Mucosa of gallbladder (tissue), 1 donor: ENCODE measurements at regions not wholly inside any gene's neighbourhood (a gene's known extent, or its start where the extent isn't known, plus 50 kb on each side); places are given as distances from the start of the nearest gene placed in this dataset.

Source experiments
- DNase-seq: peaks from one replicate; pipeline ENCODE4 v3.0.0-alpha.2; 2020; ENCODE audit warnings: low spot score
- donor health status: DM: no; HTN: no; CAD: no.

DNA sequence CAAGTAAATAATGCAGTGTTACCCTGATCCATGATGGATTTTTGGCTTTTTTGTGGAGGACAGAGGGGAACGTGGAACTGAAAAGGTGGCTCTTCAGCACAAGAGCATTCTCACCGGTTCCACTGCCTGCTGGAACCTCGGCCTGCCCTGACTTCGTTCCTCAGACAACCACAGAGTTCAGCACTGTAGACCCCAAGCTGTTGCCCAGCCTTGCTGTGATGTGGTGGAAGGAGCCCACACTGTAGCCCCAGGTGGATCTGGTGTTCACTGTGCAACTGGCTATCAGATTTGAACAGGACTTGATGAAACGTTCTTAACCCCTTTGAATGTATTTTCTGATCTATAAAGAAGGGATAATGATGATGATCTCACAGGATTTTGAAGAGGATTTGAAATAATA, 293.5 kb downstream of the TRIB2 start:
- DNase-seq: no peak

DNA sequence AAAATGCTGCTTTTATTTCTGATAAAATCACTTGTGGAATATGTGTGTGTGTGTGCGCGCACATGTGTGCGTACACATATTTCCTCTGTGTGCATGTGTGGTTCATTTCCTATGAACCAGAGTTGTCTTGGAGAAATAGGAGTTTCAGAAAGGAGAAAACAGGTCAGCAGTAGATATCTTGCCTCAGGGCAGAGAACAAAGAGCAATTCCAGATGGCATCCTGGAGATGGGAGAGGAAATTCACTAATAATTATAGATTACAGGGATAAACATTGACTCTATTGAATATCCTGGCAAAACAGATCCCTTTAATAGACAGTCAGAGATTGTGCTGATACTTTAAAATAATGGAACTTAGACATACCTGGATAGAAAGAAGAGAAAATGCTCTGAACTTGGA, 298.0 kb downstream of the TRIB2 start:
- DNase-seq: no peak

DNA sequence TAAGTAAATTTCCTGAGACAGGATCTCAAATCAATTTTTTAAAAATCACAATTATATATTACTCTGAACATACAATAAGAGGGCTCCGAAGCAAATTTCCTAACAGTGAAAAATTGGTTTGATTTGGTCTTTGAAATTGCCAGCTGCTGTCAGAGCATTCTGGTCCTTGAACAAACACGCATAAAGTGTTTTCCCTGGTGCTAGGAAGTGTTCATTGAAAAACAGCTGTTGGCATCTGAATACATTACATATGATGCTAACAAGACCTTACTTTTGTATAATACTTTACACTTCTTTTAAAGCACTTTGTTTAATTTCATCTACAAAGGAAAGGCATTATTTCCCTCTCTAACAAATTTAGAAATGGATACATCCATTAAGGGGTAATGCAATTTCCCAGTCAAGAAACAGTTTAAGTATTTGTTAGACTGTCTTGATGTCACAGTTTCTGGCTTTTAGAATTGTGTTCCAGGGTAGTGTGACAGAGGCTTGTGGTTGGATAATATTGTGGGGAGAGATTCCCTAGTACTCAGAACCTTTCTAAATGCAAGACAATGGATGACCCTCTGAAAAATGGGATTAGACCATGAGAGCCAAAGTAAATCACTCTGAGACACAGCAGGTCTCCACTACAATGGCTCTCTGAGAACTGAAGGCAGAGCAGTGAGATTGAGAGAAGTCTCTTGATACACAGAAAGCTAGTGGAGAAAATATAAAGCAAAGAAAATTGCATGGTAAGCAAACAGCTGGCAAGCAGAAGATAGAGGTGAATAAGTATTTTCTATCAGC, 299.0 kb downstream of the TRIB2 start:
- DNase-seq: no peak

DNA sequence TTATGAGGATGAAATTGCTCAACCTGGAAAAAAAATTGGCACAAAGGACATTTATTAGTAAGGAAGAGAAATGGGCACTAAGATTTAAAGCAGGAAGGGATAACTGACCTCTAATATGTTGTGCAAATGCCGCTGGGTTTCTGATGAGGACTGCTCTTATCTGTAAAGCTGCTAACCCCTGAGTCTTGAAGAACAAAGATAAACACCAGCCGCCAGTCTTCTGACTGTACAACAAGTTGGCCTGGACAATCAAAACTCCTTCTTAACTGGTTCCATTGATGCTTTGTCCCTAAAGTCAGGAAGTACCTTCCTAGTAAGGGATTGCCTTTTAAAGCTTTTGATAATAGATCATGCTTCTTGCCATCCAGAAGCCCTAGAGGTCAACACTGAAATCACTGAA, 301.8 kb downstream of the TRIB2 start:
- no peak for DNase-seq

DNA sequence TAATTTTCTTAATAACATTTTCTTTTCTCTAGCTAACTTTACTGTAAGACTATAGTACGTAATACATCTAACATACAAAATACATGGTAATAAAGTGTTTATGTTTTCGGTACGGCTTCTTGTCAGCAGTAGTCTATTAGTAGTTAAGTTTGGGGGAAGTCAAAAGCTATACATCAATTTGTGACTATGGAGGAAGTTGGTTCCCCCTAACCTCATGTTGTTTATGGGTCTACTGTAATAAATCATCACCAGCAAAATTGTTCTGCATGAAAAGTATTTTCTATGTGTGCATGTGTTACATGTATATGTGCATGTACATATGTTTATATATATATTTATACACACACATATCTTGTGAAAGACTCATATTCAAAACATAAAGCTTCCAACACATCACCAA, 303.0 kb downstream of the TRIB2 start:
- DNase-seq: no peak

DNA sequence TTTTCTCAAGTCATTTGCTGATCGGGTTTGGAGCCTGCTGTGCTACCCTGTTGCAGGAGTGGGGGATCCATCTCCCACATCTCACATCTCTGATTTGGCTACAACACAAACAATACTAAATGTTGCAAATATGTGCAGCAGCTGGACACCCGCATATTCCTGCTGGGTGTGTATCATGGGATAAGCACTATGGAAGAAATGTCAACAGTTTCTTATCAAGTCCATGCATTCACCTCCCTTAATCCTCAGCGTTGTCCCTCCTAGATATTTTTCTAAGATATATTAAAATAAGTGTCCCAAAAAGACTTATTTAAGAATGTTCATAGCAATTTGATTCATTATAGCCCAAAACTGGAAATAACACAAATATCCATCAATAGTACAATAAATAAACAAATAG, 303.7 kb downstream of the TRIB2 start:
- DNase-seq: no peak

DNA sequence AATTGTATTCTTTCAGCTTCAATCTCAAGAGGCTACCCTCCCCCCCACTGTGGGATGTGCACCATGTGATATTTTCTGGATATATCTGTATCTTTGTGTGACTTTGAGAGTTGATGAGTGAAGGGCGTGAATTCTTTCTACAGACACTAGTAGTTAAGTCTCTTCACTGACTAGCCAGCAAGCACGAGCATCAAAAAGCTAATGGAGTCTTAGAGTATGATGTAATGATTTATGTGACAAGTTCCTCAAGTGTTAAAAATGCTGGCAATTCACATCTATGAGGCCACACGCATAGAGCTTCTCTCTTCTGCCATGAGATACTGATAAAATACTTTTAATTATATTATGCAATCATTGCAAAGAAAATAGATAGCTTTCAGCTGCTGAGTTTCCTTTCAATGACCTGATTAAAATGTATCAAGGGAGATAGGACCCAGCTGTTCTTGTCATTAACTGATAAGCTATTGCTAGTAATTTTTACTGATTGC, 304.8 kb downstream of the TRIB2 start:
- DNase-seq: no peak

DNA sequence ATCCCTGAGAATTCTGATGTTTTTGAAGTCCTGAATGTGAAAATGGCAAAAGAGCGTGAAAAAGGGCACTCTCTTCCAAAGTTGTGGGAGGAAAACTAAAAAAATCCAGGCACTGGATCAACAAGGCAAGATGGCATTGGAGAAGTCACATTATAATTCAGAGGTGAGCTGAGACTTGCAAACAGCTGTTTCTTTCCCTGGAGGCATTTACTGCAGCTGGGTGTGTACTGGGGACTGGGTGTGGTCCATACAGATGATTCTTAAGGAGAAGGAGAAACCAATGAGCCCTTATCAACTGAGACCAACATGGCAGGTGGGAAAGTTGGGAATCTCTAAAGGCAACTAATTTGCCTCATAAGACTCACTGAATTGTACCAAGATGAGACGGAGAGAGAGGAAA, 313.9 kb downstream of the TRIB2 start:
- DNase-seq: no peak

DNA sequence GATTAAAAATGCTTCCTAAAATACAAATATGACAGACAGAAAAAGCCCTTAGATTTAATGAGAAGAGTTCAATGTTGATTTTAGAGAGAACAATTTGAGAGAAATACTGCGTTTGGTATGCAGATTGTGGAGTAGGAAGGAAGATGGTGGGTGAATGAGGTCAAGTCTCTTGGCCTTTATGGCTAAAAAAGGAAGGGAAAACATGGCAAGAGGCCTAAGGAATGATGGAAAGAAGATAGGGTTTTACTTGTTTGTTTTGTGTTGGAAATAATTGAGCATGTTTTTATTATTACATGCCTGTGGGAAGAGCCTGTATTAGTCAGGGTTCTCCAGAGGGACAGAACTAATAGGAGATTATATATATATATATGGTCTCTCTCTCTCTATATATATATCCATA, 318.1 kb downstream of the TRIB2 start:
- DNase-seq: no peak

DNA sequence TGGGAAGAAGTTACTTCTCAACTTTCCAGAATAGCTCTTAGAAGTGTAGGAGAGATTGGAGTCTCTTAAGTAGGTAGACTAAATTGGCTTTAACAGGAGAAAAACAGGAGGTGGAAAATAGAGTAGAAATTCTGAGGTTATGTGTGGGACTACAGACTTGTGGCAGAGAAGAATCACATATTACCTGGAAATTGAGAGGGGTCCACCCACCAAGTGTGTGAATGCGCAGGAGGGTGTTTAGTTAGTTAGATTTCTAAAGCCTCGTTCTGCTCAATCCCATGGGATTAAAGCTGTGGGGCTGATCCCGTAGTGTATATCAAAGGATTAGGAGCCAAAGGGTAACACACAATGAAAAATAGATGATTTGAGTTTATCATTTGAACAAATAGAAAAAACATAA, 319.1 kb downstream of the TRIB2 start:
- DNase-seq: no peak

DNA sequence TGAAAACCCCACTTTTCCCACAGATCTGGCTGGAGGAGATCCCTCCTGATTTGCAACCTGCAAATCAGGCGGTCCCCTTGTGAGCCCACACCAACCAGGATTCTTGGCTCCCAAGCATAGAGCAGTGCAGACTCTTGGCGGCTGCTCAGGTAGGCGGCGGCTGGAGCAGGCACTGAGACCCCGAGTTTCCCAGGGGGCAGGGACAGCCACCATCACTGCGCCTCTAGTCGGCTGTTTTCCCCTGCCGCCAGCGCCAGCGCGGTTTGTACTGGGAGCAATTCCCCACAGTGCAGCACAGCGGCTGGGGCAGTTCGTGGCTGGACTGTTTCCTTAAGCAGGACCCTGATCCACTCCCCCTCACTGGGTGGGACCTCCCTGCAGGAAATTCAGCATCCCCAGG, 323.3 kb downstream of the TRIB2 start:
- no peak for DNase-seq

DNA sequence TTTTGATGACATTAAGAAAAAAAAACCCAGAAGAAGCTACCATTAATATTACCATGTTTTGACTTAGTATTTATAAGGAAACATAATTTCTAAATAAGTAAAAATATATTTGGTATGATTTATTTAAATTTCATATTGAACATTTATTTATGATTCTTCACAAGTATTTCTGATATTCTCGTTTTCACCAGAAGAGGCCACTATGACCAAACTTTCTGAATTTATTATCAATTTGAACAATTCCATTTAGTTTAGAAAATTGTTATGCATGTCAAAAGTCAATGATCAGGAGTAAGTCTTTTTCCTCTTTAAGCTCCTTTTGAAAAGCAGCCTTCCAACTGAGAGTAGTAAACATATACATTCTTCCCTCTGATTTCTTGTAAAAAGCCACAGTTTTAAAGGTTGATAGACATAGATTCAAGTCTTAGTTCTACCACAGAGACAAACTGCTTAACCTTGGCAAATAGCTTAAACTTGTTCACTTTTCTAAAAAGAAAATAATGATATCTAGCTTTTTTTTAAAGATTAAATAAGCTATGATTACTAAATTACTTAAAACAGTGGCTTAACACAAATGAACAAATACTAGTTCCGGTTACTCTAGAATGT, 329.9 kb downstream of the TRIB2 start:
- no peak for DNase-seq

DNA sequence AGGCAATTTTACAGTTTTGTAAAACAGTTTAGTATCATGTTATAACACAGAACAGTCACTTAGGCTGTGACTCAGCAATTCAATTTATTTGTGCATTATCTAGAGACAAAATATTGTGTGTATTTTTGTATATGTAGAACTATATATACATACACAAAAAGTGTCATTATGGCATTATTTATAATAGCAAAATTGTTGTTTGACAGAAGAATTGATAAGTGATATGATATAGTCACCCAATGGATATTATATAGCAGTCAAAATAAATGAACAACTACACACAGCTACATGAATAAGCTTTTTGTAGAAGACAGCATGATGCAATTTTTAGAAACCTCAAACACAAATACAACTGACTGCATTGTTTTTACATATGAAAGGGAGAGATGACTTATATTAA, 334.0 kb downstream of the TRIB2 start:
- no peak for DNase-seq

DNA sequence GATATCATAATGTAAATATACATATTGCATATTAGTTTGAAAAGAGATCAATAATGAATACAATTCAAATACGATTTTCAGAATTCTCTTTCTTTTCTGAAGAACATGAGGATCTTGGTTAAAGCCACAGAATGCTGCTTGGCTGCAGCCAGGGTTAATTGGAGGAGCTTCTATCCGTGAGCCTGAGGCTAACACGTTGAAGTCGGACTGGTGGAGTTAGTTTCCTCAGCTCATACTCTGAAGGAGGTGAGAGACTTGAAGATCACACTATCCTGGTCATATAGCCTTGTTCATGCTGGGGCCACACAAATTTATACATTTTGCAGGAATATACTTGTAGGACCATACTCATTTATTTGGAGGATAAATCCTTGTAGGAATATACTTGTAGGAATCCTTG, 335.8 kb downstream of the TRIB2 start:
- no peak for DNase-seq

DNA sequence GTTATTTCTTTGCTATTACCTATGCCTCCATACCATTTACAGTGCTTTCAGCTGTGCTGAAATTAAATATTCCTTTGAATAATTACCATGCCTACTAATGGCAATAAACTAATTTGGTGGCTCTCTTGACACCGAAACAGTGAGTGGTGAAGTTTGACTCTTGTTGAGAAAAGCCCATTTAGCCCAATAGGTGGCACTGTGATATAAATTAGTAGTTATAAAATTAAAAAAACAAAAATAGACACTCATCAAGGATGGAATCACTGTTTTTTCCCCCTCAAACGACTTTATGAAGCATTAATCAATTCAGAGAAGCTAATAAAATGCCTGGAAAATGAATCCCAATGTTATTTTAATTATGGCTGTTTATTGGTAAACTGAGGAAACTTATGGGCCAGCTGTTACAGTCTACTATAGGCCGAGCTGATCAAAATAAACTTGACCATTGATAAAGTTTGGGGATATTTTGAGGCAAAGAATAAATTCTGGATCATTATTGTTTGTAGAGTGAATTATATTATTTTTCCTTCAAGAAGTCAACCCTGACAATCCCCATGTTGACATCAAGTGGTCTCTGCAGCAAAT, 339.6 kb downstream of the TRIB2 start:
- no peak for DNase-seq

DNA sequence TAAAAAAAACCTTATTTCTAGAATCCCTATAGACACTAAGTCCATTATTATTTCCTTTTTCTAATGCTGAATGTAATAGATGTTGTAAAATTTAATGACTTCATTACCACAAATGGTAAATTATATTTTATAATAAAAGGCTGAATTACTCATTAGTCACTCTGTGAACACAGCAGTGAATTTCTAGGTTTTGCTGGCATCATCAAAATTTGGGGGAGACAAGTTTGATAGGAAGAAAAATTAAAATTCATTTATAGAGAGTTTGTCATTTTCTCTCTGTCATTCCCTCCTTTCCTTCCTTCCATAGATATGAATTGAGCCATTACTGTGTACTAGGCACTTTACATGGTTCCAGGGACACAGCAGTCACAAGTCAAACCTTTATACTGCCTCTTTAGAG, 340.9 kb downstream of the TRIB2 start:
- no peak for DNase-seq

DNA sequence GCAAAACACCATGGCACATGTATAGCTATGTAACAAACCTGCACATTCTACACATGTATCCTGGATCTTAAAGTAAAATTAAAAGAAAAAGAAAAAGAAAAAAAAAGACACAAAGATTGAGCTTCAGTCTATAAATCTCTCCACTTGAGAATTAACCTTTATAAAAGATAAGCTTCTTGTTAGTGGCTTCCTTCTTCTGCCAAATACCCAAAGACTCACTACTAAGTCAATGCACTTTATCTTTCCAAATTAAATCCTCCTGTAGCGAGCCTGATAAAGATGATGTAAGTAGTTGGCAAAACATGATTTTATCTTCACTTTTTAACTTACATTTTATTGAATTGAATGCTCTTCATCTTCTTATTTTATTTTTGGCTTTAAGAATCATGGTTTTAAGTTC, 349.9 kb downstream of the TRIB2 start:
- no peak for DNase-seq

DNA sequence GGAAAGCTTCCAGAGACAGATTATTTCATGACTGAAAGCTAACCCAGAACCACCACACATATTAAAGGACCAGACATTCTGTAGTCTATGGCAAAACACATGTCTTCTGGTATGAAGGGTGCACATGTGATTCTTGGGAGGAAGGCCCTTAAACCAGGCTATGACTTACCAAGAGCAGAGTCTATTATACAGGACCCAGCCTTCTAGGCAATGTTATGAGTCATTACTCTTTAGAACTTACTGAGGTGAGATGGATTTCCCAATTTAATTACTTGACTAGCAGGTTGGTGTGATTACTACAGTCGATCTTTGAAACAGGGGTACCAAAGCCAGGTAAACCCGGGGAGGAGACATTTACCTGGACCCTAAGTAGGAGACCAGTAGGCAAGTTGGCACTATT, 350.8 kb downstream of the TRIB2 start:
- no peak for DNase-seq

DNA sequence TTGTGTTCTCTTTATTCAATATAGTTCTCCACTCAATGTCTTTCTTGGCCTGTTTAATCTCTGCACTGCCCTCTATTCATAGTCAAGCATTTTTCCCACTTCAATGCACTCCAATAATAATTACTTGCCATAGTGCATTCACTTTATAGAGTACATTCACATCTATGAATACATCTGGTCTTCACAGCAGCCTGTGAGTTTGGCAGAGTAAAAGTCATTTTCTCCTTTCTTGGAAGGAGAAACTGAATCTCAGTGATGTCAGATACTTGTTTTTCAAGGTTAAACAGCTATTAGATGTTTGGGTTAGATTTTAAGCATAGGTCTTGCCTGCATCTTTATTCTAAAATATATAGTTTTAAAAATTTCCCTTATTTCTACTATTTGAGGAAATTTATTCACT, 373.2 kb downstream of the TRIB2 start:
- DNase-seq: no peak

DNA sequence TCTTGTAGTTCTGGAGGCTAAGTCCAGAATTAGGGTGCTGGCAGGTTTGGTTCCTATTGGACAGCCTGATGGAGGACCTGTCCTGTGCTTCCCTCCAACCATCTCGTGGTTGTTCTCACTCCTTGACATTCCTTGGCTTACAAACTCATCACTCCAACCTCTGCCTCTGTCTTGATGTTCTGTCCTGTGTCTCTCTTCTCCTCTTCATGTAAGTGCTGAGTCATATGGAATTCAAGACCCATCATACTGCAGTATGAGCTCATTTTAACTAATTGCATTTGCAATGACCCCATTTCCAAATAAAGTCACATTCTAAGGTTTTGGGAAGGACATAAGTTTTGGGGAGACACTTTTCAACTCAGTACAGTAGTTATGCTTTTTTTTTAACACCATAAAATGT, 374.7 kb downstream of the TRIB2 start:
- DNase-seq: no peak

DNA sequence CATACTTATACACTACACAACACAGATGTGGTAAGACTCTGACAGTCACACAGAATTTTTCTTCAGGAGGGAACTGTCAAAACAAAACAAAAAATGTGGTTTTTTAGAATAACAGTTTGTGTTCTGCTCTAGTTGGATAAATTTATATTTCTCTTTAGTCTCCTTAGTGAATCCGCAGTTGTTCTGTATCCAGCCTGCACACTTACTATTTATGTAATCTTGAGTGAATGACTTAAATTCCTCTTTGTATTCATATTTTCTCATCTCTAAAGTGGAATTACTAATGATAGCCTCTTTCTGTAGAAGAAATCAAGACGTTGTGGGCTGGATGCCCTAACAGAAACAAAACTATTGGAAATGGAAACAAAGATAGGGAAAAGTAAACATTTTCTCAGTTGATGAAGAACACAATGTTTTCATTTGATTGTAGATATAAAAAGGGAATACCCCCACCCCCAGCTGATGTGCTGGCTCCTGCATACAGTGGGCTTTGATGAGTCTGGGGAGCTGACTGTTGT, 375.2 kb downstream of the TRIB2 start:
- DNase-seq: no peak

DNA sequence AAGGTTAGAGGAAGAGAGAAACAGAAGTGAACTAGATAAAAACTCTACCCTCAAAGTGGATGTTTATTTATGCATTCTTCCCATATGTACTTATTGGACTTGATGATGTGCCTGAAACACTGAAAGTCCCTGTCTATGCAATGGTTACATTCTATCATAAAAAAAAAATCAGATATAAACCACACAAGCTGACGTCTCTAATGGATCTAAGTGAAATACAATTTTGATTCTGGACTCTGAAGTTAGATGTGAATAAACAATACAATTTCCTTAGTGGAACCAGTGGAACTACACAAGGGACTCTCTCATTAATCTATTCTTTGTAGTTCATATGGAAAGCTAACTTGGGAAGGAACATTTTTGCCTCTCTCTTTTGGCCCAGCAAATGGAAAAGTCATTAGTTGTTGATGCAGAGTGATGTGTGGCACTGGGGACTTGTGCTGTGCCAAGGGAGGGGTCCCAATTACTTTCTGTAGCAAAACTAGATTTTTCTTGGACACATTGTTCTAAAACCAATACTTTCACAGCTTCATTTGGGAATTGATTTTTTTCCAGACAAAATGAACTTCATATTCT, 376.8 kb downstream of the TRIB2 start:
- no peak for DNase-seq
